Activated CD4-positive, alpha-beta T cell treated with anti-CD3 and anti-CD28 coated beads, Interleukin-2, amount 50 U/mL, for 4 hours (primary cell): ENCODE measurements at regions not wholly inside any gene's neighbourhood (a gene's known extent, or its start where the extent isn't known, plus 50 kb on each side); places are given as distances from the start of the nearest gene placed in this dataset.
"Not testable (repeated sequence)": the region's sequence is repeated elsewhere in the genome, so short reads cannot be mapped to it uniquely, and the experiment has no call there.

Source experiments
- DNase-seq, 2 experiments: peaks; one replicate each; pipeline ENCODE4 v3.0.0-alpha.2; 2020

DNA sequence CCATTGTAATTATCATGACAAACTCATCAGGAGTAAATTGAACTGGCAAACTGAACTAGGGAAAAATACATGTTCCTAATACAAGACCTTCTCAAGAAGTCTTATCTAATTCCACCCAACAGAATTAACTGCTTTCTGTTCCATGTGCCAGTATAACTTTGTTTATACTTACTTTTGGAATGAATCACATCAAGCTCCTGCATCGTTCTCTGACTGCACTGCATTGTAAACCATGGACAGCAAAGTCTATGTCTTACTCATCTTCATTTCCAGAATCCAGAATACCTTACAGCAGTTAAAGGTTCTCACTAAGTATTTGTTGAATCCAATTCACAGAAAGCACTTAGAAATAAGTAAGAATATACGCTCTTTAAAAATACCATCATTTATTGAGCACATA, 102.8 kb downstream of the PLK2 start:
- DNase-seq = no peak

DNA sequence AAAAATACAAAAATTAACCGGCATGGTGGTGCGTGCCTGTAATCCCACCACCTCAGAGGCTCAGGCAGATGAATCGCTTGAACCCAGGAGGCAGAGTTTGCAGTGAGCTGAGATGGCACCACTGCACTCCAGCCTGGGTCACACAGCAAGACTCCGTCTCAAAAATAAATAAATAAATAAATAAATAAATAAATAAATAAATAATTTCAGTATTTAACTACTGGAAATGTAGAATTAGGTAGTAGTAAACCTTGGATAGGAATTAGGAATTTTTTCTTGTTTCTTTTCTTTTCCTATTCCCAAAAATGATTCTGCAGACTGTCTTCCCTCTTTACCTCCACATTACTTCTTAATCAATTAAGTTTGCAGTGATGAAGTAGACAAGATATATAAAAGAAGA, 103.2 kb downstream of the PLK2 start:
- DNase-seq = no peak

- DNase-seq = no peak
Measured at GRCh38 chr5:58354827-58355226, 105.1 kb downstream of the PLK2 start.

GRCh38 chr5:58353992-58354391, 105.9 kb downstream of the PLK2 start:
- DNase-seq = no peak

GRCh38 chr5:58351190-58351589, 108.7 kb downstream of the PLK2 start:
- DNase-seq = no peak

- DNase-seq = no peak
Measured at GRCh38 chr5:58348996-58349728, 110.7 kb downstream of the PLK2 start.

- DNase-seq = no peak
Measured at GRCh38 chr5:58346041-58346440, 113.8 kb downstream of the PLK2 start.

- DNase-seq = no peak
Measured at GRCh38 chr5:58341476-58341875, 118.4 kb downstream of the PLK2 start.

DNA sequence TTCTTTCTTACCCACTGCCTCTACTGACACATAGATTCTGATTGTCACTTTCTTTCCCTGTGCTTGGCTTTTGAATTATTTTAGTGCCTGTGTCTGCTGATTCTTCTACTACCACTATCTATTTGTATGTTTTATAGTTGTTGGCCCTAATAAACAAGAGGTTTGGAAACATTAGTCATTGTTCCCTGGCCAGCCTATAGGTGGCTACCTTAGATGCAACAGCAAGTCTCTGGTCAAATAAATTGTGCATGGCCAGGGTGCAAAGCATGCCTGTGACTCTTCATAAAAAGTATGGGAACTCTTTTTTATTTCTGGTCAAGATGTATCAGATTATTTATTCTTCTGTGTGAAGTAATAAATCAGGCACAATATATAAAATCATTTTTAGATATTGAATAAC, 124.4 kb downstream of the PLK2 start:
- no peak for DNase-seq

DNA sequence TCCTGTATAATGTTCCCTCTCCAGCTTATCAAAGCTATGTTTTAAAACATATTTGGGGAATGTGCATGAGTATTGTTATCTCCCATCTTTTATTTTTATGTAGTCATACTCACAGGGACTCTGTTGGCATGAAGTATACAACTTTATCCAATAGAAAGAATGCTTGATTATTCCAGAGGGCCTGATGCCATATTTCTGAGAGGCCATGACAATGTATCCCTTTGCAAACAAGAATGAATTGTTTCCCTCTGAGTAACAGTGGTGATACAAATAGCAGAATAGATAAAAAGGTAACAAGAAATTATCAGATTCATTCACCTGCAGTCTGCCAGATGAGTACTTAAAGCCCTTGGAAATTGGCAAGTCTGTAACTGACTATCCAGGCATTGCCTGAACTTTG, 125.9 kb downstream of the PLK2 start:
- DNase-seq = no peak

GRCh38 chr5:58330781-58331180, 129.1 kb downstream of the PLK2 start:
- no peak for DNase-seq

DNA sequence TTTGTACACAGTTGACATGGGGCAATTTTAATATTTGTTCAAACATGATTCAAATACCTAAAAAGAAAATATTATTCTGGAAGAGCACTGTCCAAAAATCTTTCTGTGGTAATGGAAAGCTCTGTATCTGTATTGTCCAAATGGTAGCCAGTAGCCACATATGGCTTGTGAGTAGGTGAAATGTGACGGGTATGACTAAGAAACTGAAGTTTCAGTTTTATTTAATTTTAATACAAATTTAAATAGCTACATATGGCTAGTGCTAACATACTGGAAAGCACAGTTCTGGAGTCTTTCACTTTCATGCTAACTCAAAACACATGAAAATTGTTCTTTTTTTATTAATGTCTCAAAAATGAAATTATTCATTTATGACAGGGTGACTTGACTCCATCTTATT, 132.6 kb downstream of the PLK2 start:
- DNase-seq = no peak

DNA sequence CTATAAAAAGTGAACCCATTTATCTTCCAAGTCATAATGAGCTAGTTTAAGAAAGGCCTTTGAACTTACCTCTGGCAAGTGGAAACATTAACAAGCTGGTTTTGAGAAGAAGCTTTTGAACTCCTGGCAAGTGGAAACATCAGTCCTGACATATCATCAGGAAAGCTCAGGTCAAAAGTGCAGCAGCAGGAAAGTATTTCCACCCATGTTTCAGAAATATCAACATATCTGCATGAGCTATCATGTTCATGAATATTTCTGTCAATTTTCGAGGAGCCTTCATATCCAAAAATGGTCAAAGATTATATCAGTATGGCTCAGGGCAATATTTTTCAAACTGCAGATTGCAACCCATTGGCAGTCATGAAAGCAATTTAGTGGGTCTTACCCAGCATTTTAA, 133.9 kb downstream of the PLK2 start:
- no peak for DNase-seq

- no peak for DNase-seq
Measured at GRCh38 chr5:58322453-58322852, 137.4 kb downstream of the PLK2 start.

DNA sequence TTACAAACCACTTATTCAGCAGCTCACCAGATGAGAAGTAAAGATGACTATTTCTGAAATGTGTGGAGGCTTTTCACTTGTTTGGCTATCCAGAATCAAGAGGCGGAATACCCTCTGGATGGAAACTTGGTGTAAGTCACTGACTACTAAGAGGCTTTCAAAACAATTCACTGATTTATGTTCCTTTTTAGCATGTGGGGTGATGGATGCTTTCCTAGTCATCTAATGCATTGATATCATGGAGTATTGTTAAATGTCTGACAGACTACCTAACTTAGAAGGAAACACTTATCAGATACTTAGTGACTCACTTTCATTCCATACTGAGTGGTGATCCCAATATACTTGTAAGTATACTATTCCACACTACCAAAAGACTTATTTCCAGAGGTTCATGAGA, 141.4 kb downstream of the PLK2 start:
- DNase-seq = no peak

DNA sequence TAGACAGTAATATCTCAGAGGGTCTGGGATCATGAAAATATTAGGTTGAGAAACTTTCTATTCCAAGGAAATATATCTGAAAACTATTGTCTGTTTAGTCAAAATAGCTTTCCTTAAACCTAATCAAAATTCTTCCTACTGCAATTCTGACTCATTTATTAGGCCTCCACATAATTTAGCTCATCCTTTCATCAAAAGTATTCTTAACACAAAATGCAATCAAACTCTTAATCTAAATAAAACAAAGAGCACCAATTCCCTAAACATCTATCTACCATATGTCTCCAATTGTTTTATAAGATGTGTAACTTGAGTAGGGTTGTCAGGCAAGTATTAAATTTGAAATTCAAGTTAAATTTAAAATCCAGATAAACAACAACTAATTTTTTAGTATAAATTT, 142.1 kb downstream of the PLK2 start:
- no peak for DNase-seq

GRCh38 chr5:58317009-58317408, 142.9 kb downstream of the PLK2 start:
- DNase-seq = no peak

DNA sequence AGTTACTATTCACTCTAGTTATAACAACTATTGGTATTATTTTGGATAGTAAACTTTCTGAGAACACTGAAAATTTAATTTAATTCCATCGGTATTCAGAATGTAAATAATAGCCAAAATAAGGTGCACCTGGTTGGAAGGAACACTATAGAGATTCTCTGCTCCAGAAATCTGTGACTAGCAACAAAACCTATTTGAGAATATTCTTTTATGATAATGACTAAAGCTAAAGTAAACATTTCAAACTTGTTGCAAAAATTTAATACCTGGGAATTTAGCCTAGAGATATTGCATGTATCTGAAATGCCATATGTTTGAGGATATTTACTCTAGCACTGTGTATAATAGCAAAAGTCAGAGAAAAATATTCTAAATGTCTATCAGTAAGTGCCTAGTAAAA, 144.1 kb downstream of the PLK2 start:
- no peak for DNase-seq

GRCh38 chr5:58314356-58315210, 145.3 kb downstream of the PLK2 start:
- DNase-seq = no peak

GRCh38 chr5:58312299-58312698, 147.6 kb downstream of the PLK2 start:
- no peak for DNase-seq

DNA sequence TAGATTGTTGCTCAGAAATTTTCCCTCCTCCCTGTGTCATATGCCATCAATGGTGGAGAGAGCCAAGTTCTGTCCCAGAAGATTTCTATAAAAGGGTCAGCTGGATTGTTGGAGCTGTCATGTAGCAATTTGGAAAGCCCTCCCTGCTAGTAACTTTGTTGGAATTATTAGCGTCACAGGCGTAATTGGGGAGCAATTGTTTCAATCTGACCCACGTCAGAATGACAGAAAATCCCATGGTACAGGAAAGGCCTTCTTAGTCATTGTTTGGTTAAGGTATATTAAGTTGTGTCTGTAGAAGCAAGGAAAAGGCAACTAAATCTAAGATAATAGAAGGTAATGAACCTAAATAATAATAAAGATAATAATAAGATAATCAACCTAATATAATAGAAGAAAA, 148.4 kb downstream of the PLK2 start:
- DNase-seq = no peak

GRCh38 chr5:58308384-58308783, 151.5 kb downstream of the PLK2 start:
- DNase-seq = not testable (repeated sequence)

DNA sequence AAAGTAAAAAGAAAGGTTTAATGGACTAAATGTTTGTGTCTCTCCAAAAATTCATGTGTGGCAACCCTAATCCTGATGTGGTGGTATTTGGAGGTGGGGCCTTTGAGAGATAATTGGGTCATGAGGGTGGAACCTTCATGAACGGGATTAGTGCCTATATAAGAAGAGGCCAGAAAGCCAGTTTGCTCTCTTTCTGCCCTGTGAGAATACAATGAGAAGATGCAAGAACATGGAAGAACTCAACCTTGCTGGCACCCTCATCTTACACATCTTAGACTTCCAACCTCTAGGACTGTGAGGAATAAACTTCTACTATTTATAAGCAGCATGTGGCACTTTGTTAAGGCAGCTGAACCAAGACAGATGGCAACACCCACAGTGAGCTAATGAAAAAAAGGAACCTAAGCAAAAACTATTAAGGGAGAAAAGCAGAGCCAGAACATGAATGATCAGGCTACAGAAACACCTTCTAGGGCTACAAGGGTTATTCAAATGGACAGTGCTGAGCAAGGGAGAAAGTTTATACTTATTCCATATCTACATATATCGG, 159.5 kb downstream of the PLK2 start:
- no peak for DNase-seq

- DNase-seq = no peak
Measured at GRCh38 chr5:58299256-58299655, 160.6 kb downstream of the PLK2 start.
